HCT116 (cell line): ENCODE measurements at regions not wholly inside any gene's neighbourhood (a gene's known extent, or its start where the extent isn't known, plus 50 kb on each side); places are given as distances from the start of the nearest gene placed in this dataset.

Source experiments
- CTCF ChIP-seq, 3 experiments: fragments of 200-600 bp in 1 of 3; sonication (generic) in 1 of 3; IDR thresholded peaks in 2 of 3; conservative IDR thresholded peaks in 1 of 3; 2 replicates each; pipeline ENCODE4 v1.5.1; 2012 to 2017; ENCODE audit warnings: low read depth in 2 of 3, low read length in 2 of 3, antibody characterized with exemption in 1 of 3, borderline replicate concordance in 1 of 3, control low read depth in 1 of 3, mild to moderate bottlenecking in 1 of 3, mixed read lengths in 1 of 3, mixed run types in 1 of 3, moderate library complexity in 1 of 3; ENCODE audit not compliant: insufficient read depth in 1 of 3
- EGR1 ChIP-seq: IDR thresholded peaks from 2 replicates; pipeline ENCODE4 v1.6.1; 2012; ENCODE audit warnings: low read depth
- POLR2AphosphoS5 ChIP-seq: IDR thresholded peaks from 2 replicates; pipeline ENCODE4 v1.6.1; 2011; ENCODE audit warnings: mild to moderate bottlenecking, low read depth, low read length, moderate library complexity
- SP1 ChIP-seq: IDR thresholded peaks from 2 replicates; pipeline ENCODE4 v1.6.1; 2012; ENCODE audit warnings: low read depth

DNA sequence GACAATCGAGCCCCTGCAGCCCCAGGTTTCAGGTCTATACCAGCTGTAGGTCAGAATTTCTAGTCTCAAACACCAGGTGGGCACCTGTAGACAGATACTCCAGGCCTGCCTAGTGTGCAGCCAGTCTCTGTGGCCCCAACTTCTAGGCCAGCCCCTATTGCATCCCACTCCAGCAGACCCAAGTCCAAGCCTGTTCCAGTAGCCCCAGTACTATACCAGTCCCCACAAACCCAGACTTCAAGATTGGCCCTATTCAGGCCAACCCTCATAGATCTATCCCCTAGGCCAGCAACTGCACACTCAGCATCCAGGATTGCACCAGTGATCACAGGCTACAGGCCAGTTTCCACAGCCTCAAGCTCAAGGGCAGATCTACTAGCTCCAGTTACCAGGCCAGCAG is 344.0 kb downstream of the PYDC2 start:
- TF ChIP-seq SP1 (no peak), POLR2AphosphoS5 (no peak), EGR1 (no peak), CTCF (IDR thresholded peaks at IDR 0.05 in 2 of 3, conservative IDR thresholded peaks at IDR 0.05 in 1 of 3; ENCODE audit: borderline replicate concordance in 1 of 3, insufficient read depth in 1 of 3, low read depth in 2 of 3, low read length in 2 of 3) (no peak)
